WTC11 (cell line): ENCODE measurements at regions not wholly inside any gene's neighbourhood (a gene's known extent, or its start where the extent isn't known, plus 50 kb on each side); places are given as distances from the start of the nearest gene placed in this dataset.
A peak's percentile ranks its signal among the peaks of the same experiment; 100 is the strongest.

Source experiments
- ATAC-seq: fragments of 200-7000 bp; cut with Tn5 transposase; 2 replicates; pipeline ENCODE4 v1.10.0; 2021; ENCODE audit warnings: mild to moderate bottlenecking, moderate library complexity
- CTCF ChIA-PET: fragments of 300-600 bp; sonication (Branson Sonifier 250); formaldehyde crosslinking; loops from one replicate; lab custom pipeline; 2021; ENCODE audit warnings: antibody characterized with exemption; lab: Charles Lee
- POLR2A ChIA-PET: fragments of 350-600 bp; sonication (Branson Sonifier 250); formaldehyde crosslinking; loops from one replicate; lab custom pipeline; 2021; ENCODE audit warnings: antibody characterized with exemption; lab: Charles Lee
- DNase-seq: peaks from one replicate; pipeline ENCODE4 v3.0.0; 2021; ENCODE audit warnings: low spot score
- H3K27ac Mint-ChIP-seq: 2 replicates; pipeline ENCODE4 v1.8.0; 2021; ENCODE audit warnings: mixed read lengths
- H3K27me3 Mint-ChIP-seq: 2 replicates; pipeline ENCODE4 v1.8.0; 2021; ENCODE audit warnings: low read depth, mild to moderate bottlenecking, moderate library complexity, mixed read lengths
- H3K36me3 Mint-ChIP-seq: 2 replicates; pipeline ENCODE4 v1.8.0; 2021; ENCODE audit warnings: mixed read lengths
- H3K4me1 Mint-ChIP-seq: 2 replicates; pipeline ENCODE4 v1.8.0; 2022; ENCODE audit warnings: mixed read lengths
- H3K4me3 Mint-ChIP-seq: 2 replicates; pipeline ENCODE4 v1.8.0; 2021; ENCODE audit warnings: mild to moderate bottlenecking, moderate library complexity, mixed read lengths
- H3K9me3 Mint-ChIP-seq: 2 replicates; pipeline ENCODE4 v1.8.0; 2021; ENCODE audit warnings: mixed read lengths
- ATF1 ChIP-seq: sonication (generic); formaldehyde crosslinking; IDR thresholded peaks from 2 replicates; pipeline ENCODE4 v1.8.1; 2023; ENCODE audit warnings: mild to moderate bottlenecking, moderate library complexity, missing genetic modification reagents
- ATF3 ChIP-seq: sonication (generic); formaldehyde crosslinking; conservative IDR thresholded peaks from 2 replicates; pipeline ENCODE4 v1.8.1; 2022; ENCODE audit warnings: mild to moderate bottlenecking, missing genetic modification reagents
- CTCF ChIP-seq: fragments of 200-600 bp; IDR thresholded peaks from 2 replicates; pipeline ENCODE4 v1.8.0; 2022; ENCODE audit warnings: antibody characterized with exemption
- GABPB1 ChIP-seq: sonication (generic); formaldehyde crosslinking; IDR thresholded peaks from 2 replicates; pipeline ENCODE4 v1.8.1; 2023; ENCODE audit warnings: mild to moderate bottlenecking, missing genetic modification reagents
- KAT7 ChIP-seq: sonication (generic); formaldehyde crosslinking; IDR thresholded peaks from 2 replicates; pipeline ENCODE4 v1.8.1; 2023; ENCODE audit warnings: missing genetic modification reagents, mild to moderate bottlenecking, borderline replicate concordance
- NR1H2 ChIP-seq: sonication (generic); formaldehyde crosslinking; IDR thresholded peaks from 2 replicates; pipeline ENCODE4 v1.9.0; 2021; ENCODE audit warnings: mild to moderate bottlenecking, moderate library complexity, missing genetic modification reagents
- NR3C1 ChIP-seq: sonication (generic); formaldehyde crosslinking; conservative IDR thresholded peaks from 2 replicates; pipeline ENCODE4 v1.8.1; 2023; ENCODE audit warnings: low read depth, mild to moderate bottlenecking, missing genetic modification reagents
- PREB ChIP-seq: sonication (generic); formaldehyde crosslinking; IDR thresholded peaks from 2 replicates; pipeline ENCODE4 v1.8.1; 2022; ENCODE audit warnings: mild to moderate bottlenecking, missing genetic modification reagents, moderate library complexity, borderline replicate concordance
- SMAD3 ChIP-seq: sonication (generic); formaldehyde crosslinking; IDR thresholded peaks from 2 replicates; pipeline ENCODE4 v1.8.0; 2022; ENCODE audit warnings: missing genetic modification reagents, mild to moderate bottlenecking, borderline replicate concordance
- ZMAT4 ChIP-seq: fragments of 250-450 bp; sonication (Bioruptor Pico); IDR thresholded peaks from 2 replicates; pipeline ENCODE4 v1.9.0; 2021; ENCODE audit warnings: mild to moderate bottlenecking
- ZNF138 ChIP-seq: sonication (generic); formaldehyde crosslinking; conservative IDR thresholded peaks from 2 replicates; pipeline ENCODE4 v1.8.1; 2022; ENCODE audit warnings: mild to moderate bottlenecking, moderate library complexity, missing genetic modification reagents
- ZNF219 ChIP-seq: sonication (generic); formaldehyde crosslinking; IDR thresholded peaks from 2 replicates; pipeline ENCODE4 v1.8.0; 2023; ENCODE audit warnings: missing genetic modification reagents, mild to moderate bottlenecking, borderline replicate concordance
- ZNF232 ChIP-seq: sonication (generic); formaldehyde crosslinking; IDR thresholded peaks from 2 replicates; pipeline ENCODE4 v1.8.0; 2022; ENCODE audit warnings: mild to moderate bottlenecking, missing genetic modification reagents
- ZNF396 ChIP-seq: fragments of 250-450 bp; sonication (Bioruptor Pico); IDR thresholded peaks from 2 replicates; pipeline ENCODE4 v1.8.0; 2021; ENCODE audit warnings: mild to moderate bottlenecking, moderate library complexity, borderline replicate concordance
- TF ChIP-seq, protein P1 (sequence below): sonication (generic); formaldehyde crosslinking; IDR thresholded peaks from 2 replicates; pipeline ENCODE4 v1.8.1; 2023; ENCODE audit warnings: mild to moderate bottlenecking, missing genetic modification reagents, moderate library complexity
- TF ChIP-seq, protein P2 (sequence below): fragments of 250-450 bp; sonication (Bioruptor Pico); IDR thresholded peaks from 2 replicates; pipeline ENCODE4 v1.9.0; 2021; ENCODE audit warnings: moderate library complexity, mild to moderate bottlenecking, inconsistent platforms, borderline replicate concordance
- TF ChIP-seq, protein P3 (sequence below): sonication (generic); formaldehyde crosslinking; IDR thresholded peaks from 2 replicates; pipeline ENCODE4 v1.8.1; 2023; ENCODE audit warnings: mild to moderate bottlenecking, missing genetic modification reagents, borderline replicate concordance

DNA sequence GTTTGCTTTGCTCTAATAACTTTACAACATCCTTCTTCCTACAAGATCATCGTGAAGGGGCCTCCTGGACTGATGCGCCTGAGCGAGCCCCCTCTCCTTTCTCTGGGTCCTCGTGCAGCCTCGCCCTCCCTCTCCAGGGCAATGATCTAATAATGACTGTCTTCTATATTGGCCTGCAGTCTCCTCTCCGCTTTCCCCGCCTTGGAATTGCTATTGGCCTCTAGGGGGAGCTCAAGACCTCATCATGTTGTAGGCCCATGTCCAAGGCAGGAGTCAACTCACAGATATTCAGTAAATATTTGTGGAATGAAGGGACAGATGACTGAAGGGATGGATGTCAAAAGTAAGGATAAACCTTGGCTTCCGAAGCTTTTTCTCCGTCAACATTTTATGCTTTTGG is 1180.3 kb downstream of the TYW1 start:
- H3K4me3 Mint-ChIP-seq: no peak overlapping the region
- DNase-seq (peak; percentile 71), ATAC-seq (peak; percentile 94)
- H3K27me3 Mint-ChIP-seq: no peaks in the 10 kb centered on the region
- H3K4me1 Mint-ChIP-seq: peaks cover 6% of the 10 kb centered on the region
- ChIA-PET CTCF (interaction anchor here (0.6 to 2.3 kb wide), 12 partner anchors 12 to 795 kb away, joined by 3 to 9 read pairs (median 4); no protein-coding TSS in a partner anchor), POLR2A (interaction anchor here (0.6 to 0.8 kb wide), 2 partner anchors 74 to 236 kb away, joined by 3 to 6 read pairs; no protein-coding TSS in a partner anchor)
- H3K9me3 Mint-ChIP-seq: no peaks in the 10 kb centered on the region
- H3K36me3 Mint-ChIP-seq: no peaks in the 10 kb centered on the region
- H3K27ac Mint-ChIP-seq: no peak overlapping the region
- TF ChIP-seq CTCF: peak; percentile 75
- TF ChIP-seq, protein P1, sequence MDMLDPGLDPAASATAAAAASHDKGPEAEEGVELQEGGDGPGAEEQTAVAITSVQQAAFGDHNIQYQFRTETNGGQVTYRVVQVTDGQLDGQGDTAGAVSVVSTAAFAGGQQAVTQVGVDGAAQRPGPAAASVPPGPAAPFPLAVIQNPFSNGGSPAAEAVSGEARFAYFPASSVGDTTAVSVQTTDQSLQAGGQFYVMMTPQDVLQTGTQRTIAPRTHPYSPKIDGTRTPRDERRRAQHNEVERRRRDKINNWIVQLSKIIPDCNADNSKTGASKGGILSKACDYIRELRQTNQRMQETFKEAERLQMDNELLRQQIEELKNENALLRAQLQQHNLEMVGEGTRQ (CRISPR knock-in tag): no peak

- Mint-ChIP-seq H3K27ac (no peak overlapping the region), H3K4me1 (peaks cover 2% of the 10 kb centered on the region; the same call in 1 of the 2 replicates), H3K4me3 (no peak overlapping the region), H3K9me3 (no peaks in the 10 kb centered on the region), H3K36me3 (no peaks in the 10 kb centered on the region), H3K27me3 (no peaks in the 10 kb centered on the region)
- ChIA-PET CTCF (no interaction called here), POLR2A (no interaction called here)
- ATAC-seq (no peak), DNase-seq (no peak)
- no peak for TF ChIP-seq ZNF232
- no peak for TF ChIP-seq ZNF138
- TF ChIP-seq GABPB1: no peak
- TF ChIP-seq ATF3 (CRISPR knock-in tag): no peak
- no peak for TF ChIP-seq ZNF219
- TF ChIP-seq KAT7 (CRISPR knock-in tag): no peak
- no peak for TF ChIP-seq NR1H2 (CRISPR knock-in tag)
- TF ChIP-seq ZMAT4: no peak
- no peak for TF ChIP-seq ATF1 (CRISPR knock-in tag)
Observed at GRCh38 chr7:68180761-68181160, 1184.1 kb downstream of the TYW1 start.

DNA sequence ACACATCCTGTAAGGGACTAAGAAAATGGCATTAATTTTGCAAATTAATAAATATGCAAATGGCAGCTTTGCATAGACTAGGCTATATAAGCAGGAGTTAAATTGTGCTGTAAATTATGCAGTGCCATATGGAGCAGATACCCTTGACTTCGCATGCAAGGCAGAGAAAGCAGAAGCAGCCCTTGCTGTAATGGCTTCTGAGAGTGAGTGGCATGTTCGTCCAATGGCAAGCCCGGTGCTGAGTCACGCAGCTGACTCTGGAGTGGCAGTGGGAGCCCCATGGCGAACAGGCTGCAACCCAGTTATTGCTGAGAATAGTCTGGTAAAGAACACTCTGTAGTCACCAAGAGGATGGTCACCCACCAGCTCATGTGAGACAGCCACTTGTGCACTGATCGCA is 1186.5 kb downstream of the TYW1 start:
- no peaks in the 10 kb centered on the region for H3K27me3 Mint-ChIP-seq
- no peaks in the 10 kb centered on the region for H3K36me3 Mint-ChIP-seq
- TF ChIP-seq PREB (CRISPR knock-in tag) (no peak), NR3C1 (CRISPR knock-in tag) (no peak)
- CTCF ChIA-PET: interaction anchor here (1.3 kb wide), 1 partner anchor 120 kb away, joined by 3 read pairs; no protein-coding TSS in a partner anchor
- H3K9me3 Mint-ChIP-seq: no peaks in the 10 kb centered on the region
- H3K4me1 Mint-ChIP-seq: peaks cover 7% of the 10 kb centered on the region
- no peak overlapping the region for H3K4me3 Mint-ChIP-seq
- no peak overlapping the region for H3K27ac Mint-ChIP-seq
- DNase-seq (no peak), ATAC-seq (no peak)
- POLR2A ChIA-PET: no interaction called here

DNA sequence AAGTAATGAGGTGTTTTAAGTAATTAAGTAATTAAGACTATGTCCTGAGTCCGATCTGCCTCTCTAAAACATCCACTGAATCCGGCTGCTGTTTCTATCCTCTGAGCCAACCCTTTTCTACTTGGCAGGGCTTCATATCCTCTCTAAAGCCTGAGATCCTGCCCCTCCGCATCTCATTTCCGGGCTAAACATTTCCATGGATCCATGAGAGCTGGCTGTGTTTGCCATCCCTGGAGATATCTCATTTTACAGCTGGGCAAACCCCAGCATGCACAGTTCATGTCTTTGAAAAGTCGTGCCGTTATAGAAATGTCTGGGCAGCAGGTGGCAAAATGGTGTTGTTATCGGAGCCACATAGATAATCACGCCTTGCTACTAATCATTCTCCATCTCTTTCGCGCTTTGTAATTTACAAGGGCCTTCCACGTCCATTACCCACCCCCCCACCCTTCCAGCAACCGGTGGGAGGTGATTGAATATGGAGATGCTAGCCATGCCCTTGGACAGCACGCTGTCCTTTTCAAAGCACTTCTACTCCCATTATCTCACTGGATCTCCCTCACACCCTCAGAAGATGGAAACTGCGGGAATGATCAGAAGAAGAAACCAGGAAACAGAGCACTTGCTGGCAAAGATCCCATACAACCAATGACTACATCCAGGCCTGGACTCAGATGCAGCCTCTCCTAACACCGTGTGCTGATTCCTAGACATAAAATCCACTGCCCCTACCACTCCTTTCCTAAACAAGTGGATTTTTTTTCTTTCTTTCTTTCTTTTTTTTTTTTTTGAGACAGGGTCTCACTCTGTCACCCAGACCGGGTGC is 1189.2 kb downstream of the TYW1 start:
- H3K27me3 Mint-ChIP-seq: no peaks in the 10 kb centered on the region
- ATAC-seq (no peak), DNase-seq (no peak)
- H3K9me3 Mint-ChIP-seq: peaks cover 3% of the 10 kb centered on the region; the same call in 1 of the 2 replicates
- H3K27ac Mint-ChIP-seq: no peak overlapping the region
- ChIA-PET POLR2A (no interaction called here), CTCF (no interaction called here)
- H3K4me3 Mint-ChIP-seq: no peak overlapping the region
- H3K4me1 Mint-ChIP-seq: peaks cover 7% of the 10 kb centered on the region
- H3K36me3 Mint-ChIP-seq: no peaks in the 10 kb centered on the region; the same call in 1 of the 2 replicates
- TF ChIP-seq, protein P2, sequence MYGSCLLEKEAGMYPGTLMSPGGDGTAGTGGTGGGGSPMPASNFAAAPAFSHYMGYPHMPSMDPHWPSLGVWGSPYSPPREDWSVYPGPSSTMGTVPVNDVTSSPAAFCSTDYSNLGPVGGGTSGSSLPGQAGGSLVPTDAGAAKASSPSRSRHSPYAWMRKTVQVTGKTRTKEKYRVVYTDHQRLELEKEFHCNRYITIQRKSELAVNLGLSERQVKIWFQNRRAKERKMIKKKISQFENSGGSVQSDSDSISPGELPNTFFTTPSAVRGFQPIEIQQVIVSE (CRISPR knock-in tag): no peak
- TF ChIP-seq, protein P3, sequence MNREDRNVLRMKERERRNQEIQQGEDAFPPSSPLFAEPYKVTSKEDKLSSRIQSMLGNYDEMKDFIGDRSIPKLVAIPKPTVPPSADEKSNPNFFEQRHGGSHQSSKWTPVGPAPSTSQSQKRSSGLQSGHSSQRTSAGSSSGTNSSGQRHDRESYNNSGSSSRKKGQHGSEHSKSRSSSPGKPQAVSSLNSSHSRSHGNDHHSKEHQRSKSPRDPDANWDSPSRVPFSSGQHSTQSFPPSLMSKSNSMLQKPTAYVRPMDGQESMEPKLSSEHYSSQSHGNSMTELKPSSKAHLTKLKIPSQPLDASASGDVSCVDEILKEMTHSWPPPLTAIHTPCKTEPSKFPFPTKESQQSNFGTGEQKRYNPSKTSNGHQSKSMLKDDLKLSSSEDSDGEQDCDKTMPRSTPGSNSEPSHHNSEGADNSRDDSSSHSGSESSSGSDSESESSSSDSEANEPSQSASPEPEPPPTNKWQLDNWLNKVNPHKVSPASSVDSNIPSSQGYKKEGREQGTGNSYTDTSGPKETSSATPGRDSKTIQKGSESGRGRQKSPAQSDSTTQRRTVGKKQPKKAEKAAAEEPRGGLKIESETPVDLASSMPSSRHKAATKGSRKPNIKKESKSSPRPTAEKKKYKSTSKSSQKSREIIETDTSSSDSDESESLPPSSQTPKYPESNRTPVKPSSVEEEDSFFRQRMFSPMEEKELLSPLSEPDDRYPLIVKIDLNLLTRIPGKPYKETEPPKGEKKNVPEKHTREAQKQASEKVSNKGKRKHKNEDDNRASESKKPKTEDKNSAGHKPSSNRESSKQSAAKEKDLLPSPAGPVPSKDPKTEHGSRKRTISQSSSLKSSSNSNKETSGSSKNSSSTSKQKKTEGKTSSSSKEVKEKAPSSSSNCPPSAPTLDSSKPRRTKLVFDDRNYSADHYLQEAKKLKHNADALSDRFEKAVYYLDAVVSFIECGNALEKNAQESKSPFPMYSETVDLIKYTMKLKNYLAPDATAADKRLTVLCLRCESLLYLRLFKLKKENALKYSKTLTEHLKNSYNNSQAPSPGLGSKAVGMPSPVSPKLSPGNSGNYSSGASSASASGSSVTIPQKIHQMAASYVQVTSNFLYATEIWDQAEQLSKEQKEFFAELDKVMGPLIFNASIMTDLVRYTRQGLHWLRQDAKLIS (CRISPR knock-in tag): no peak
- TF ChIP-seq ZNF396: no peak
- no peak for TF ChIP-seq GABPB1
- TF ChIP-seq SMAD3: no peak
- TF ChIP-seq ZNF138: no peak
